GM12892 (cell line): ENCODE measurements at regions not wholly inside any gene's neighbourhood (a gene's known extent, or its start where the extent isn't known, plus 50 kb on each side); places are given as distances from the start of the nearest gene placed in this dataset.

Experiments used
- POLR2A ChIP-seq: IDR thresholded peaks from 2 replicates; pipeline ENCODE4 v1.6.1; 2011; ENCODE audit warnings: low read depth, low read length, control low read depth
- POLR2AphosphoS5 ChIP-seq: IDR thresholded peaks from 2 replicates; pipeline ENCODE4 v1.6.1; 2011; ENCODE audit warnings: low read depth, low read length, control low read depth

DNA sequence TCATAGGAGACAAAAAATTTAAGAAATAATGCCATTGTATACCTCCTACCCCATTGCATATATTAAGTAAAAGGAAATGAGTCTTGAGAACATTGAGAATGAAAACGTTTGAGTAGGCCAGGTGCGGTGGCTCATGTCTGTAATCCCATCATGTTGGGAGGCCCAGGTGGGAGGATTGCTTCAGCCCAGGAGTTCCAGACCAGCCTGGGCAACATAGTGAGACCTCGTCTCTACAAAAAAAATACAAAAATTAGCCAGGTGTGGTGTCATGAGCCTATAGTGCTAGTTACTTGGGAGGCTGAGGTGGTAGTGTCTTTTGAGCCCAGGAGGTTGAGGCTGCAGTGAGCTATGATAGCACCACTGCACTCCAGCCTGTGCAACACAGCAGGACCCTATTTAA is 107.7 kb upstream of the MGAT5 start:
- no peak for TF ChIP-seq POLR2A
- TF ChIP-seq POLR2AphosphoS5: no peak
